GM11168 (cell line): ENCODE measurements at regions not wholly inside any gene's neighbourhood (a gene's known extent, or its start where the extent isn't known, plus 50 kb on each side); places are given as distances from the start of the nearest gene placed in this dataset.

Experiments
- in situ Hi-C: fragments of 300-500 bp; cut with MboI; formaldehyde crosslinking; loops from one replicate; pipeline ENCODE4 v1.12.0; 2022; ENCODE audit warnings: low sequenced_read_pairs; ENCODE audit not compliant: unreplicated experiment

GRCh38 chr1:201739492-201740085 lies 89.4 kb upstream of the IPO9 start:
- in situ Hi-C loops, result no loop called here

- in situ Hi-C loops, result no loop called here
Measured at GRCh38 chr1:201740086-201740541, 88.8 kb upstream of the IPO9 start.

- in situ Hi-C loops, result no loop called here
Measured at GRCh38 chr1:201740670-201741111, 88.3 kb upstream of the IPO9 start.

- in situ Hi-C loops, result no loop called here
Measured at GRCh38 chr1:201741763-201742342, 87.1 kb upstream of the IPO9 start.

- in situ Hi-C loops, result no loop called here
Measured at GRCh38 chr1:201742476-201742875, 86.5 kb upstream of the IPO9 start.

- in situ Hi-C loops, result no loop called here
Measured at GRCh38 chr1:201742955-201743805, 85.8 kb upstream of the IPO9 start.

- in situ Hi-C loops, result no loop called here
Measured at GRCh38 chr1:201745023-201745422, 83.9 kb upstream of the IPO9 start.

- in situ Hi-C loops, result no loop called here
Measured at GRCh38 chr1:201746156-201746555, 82.8 kb upstream of the IPO9 start.

GRCh38 chr1:201747261-201747660 lies 81.7 kb upstream of the IPO9 start:
- in situ Hi-C loops, result no loop called here

GRCh38 chr1:201748335-201748734 lies 80.6 kb upstream of the IPO9 start:
- in situ Hi-C loops, result no loop called here

- in situ Hi-C loops, result no loop called here
Measured at GRCh38 chr1:201749059-201749690, 79.8 kb upstream of the IPO9 start.

- in situ Hi-C loops, result no loop called here
Measured at GRCh38 chr1:201750120-201750519, 78.8 kb upstream of the IPO9 start.

GRCh38 chr1:201750934-201751333 lies 78.0 kb upstream of the IPO9 start:
- in situ Hi-C loops, result no loop called here

GRCh38 chr1:201751872-201752271 lies 77.1 kb upstream of the IPO9 start:
- in situ Hi-C loops, result no loop called here

- in situ Hi-C loops, result no loop called here
Measured at GRCh38 chr1:201752333-201752732, 76.6 kb upstream of the IPO9 start.

GRCh38 chr1:201753492-201753891 lies 75.5 kb upstream of the IPO9 start:
- in situ Hi-C loops, result no loop called here

- in situ Hi-C loops, result no loop called here
Measured at GRCh38 chr1:201754353-201754752, 74.6 kb upstream of the IPO9 start.

GRCh38 chr1:201755200-201755599 lies 73.8 kb upstream of the IPO9 start:
- in situ Hi-C loops, result no loop called here

- in situ Hi-C loops, result no loop called here
Measured at GRCh38 chr1:201756406-201756805, 72.6 kb upstream of the IPO9 start.

GRCh38 chr1:201758499-201759050 lies 70.4 kb upstream of the IPO9 start:
- in situ Hi-C loops, result no loop called here
